ENCODE measurements at regions not wholly inside any gene's neighbourhood (a gene's known extent, or its start where the extent isn't known, plus 50 kb on each side); places are given as distances from the start of the nearest gene placed in this dataset.
"Not testable (repeated sequence)": the region's sequence is repeated elsewhere in the genome, so short reads cannot be mapped to it uniquely, and the experiment has no call there.

DNA sequence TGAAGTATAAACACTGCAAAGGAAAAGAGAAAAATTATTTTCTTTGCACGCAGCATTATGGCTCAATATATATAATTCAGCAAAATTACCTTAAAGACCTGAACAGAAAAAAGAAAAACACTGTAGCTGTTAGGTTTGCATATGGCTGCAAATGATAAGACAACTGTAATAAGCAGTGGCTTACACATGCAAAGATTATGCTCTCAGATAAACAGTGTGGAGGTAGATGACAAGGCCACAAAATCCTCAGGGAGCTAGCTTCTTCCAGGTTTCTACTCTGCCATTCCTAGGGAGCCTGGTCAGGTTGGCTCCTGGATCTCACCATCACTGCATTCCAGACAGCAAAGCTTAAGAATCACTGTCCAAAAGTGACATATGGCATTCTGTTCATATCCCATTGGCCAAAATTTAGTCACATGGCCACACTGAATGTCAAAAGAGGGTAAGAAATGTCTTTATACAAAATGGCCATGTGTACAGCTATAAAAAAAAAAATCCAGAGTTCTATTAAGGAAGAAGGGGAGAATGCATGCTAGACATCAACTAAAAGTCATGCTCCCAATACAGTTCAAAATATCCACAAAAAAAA, 195.2 kb upstream of the SLC7A11 start:
- no peak overlapping the region for H3K27ac ChIP-seq (ENCODE audit: insufficient read depth, low read length)
- no peak overlapping the region for H3K56ac ChIP-seq (ENCODE audit: extremely low read depth, insufficient read depth, low read length)
- no peaks in the 10 kb centered on the region; the same call in 1 of the 2 replicates for H3K9me3 ChIP-seq (ENCODE audit: control insufficient read depth, insufficient read depth, low read length)
- H2AFZ ChIP-seq (replicated peaks; ENCODE audit: low read length, poor library complexity): no peak overlapping the region
- no peak overlapping the region for H2AK9ac ChIP-seq (replicated peaks; ENCODE audit: low read depth, low read length, poor library complexity)
- no TSS peak for BruUV-seq (replicated peaks)
- DNase-seq (no peak), ATAC-seq (ENCODE audit: low read depth) (no peak)
- H2BK120ac ChIP-seq (ENCODE audit: low read depth, low read length): no peak overlapping the region
- H3K4me3 ChIP-seq (ENCODE audit: insufficient read depth, low read depth, low read length): no peak overlapping the region
- TF ChIP-seq RCOR1 (IDR thresholded peaks at IDR 0.05; ENCODE audit: insufficient replicate concordance, low read length) (no peak), RAD21 (IDR thresholded peaks at IDR 0.05; ENCODE audit: low read length) (no peak), MAFK (IDR thresholded peaks at IDR 0.05; ENCODE audit: low read depth, low read length) (no peak), MAZ (IDR thresholded peaks at IDR 0.05; ENCODE audit: borderline replicate concordance, low read depth, low read length) (no peak), CEBPB (IDR thresholded peaks at IDR 0.05; ENCODE audit: low read depth, low read length) (no peak)
- TF ChIP-seq, protein P1, sequence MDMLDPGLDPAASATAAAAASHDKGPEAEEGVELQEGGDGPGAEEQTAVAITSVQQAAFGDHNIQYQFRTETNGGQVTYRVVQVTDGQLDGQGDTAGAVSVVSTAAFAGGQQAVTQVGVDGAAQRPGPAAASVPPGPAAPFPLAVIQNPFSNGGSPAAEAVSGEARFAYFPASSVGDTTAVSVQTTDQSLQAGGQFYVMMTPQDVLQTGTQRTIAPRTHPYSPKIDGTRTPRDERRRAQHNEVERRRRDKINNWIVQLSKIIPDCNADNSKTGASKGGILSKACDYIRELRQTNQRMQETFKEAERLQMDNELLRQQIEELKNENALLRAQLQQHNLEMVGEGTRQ (IDR thresholded peaks at IDR 0.05; ENCODE audit: low read depth, low read length): no peak
- no peak overlapping the region for H3K4ac ChIP-seq (ENCODE audit: low read depth, low read length)
- in situ Hi-C loops (cut with MboI; ENCODE audit: low sequenced_read_pairs): no loop called here
- no peak overlapping the region for H4K8ac ChIP-seq (ENCODE audit: low read depth in 2 of 2, low read length in 2 of 2)
- no peaks in the 10 kb centered on the region for H3K36me3 ChIP-seq (ENCODE audit: control insufficient read depth, insufficient read depth, low read length)
- H2BK20ac ChIP-seq (ENCODE audit: low read depth, low read length): no peak overlapping the region
- H4K20me1 ChIP-seq (ENCODE audit: insufficient read depth, low read length): no peaks in the 10 kb centered on the region
- no peak overlapping the region for H4K5ac ChIP-seq (ENCODE audit: low read depth, low read length)
- no peaks in the 10 kb centered on the region for H3K79me1 ChIP-seq (ENCODE audit: low read depth in 1 of 2, low read length in 2 of 2)
- dilution Hi-C loops (cut with HindIII; ENCODE audit: low sequenced_read_pairs, unreplicated experiment): no loop called here
- no peak overlapping the region for H3K4me2 ChIP-seq (ENCODE audit: low read depth, low read length)
- H3K9ac ChIP-seq (ENCODE audit: low read depth, low read length): no peak overlapping the region
- no peak overlapping the region for H3K14ac ChIP-seq (replicated peaks; ENCODE audit: low read depth, low read length)
- no peak overlapping the region for H3K18ac ChIP-seq (ENCODE audit: low read depth, low read length)
- no peak overlapping the region for H2AK5ac ChIP-seq (ENCODE audit: low read depth, low read length)
- intact Hi-C loops (cut with micrococcal nuclease): no loop called here
- no peaks in the 10 kb centered on the region for H3K27me3 ChIP-seq (ENCODE audit: control insufficient read depth, insufficient read depth, low read length)
- CTCF ChIA-PET: no interaction called here
- no CpG with 5 or more reads among the region's 1 CpG for WGBS, 2 experiments (ENCODE audit: extremely low coverage in 2 of 2, insufficient read length in 1 of 2)
- no peak overlapping the region for H2BK15ac ChIP-seq (ENCODE audit: low read depth, low read length)
- no peaks in the 10 kb centered on the region for H3K9me1 ChIP-seq (ENCODE audit: insufficient read depth, low read length)
- no peak overlapping the region for H3K23ac ChIP-seq (ENCODE audit: low read depth, low read length)
- H2BK5ac ChIP-seq (ENCODE audit: low read depth, low read length, poor library complexity, severe bottlenecking): no peak overlapping the region
- H3K4me1 ChIP-seq (ENCODE audit: control insufficient read depth, insufficient read depth, low read length): peaks cover 2% of the 10 kb centered on the region; the same call in 1 of the 2 replicates
- POLR2A ChIA-PET (ENCODE audit: unreplicated experiment): no interaction called here
- H4K91ac ChIP-seq (ENCODE audit: insufficient read depth, low read depth, low read length): no peak overlapping the region

DNA sequence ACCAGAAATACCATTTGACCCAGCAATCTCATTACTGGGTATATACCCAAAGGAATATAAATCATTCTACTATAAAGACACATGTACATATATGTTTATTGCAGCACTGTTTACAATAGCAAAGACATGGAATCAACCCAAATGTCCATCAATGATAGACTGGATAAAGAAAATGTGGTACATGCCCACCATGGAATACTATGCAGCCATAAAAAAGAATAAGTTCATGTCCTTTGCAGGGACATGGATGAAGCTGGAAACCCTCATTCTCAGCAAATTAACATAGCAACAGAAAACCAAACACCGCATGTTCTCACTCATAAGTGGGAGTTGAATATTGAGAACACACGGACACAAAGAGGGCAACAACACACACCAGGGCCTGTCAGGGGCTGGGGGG, 193.6 kb upstream of the SLC7A11 start:
- H4K8ac ChIP-seq (ENCODE audit: low read depth in 2 of 2, low read length in 2 of 2); CTCF ChIA-PET; H3K79me1 ChIP-seq (ENCODE audit: low read depth in 1 of 2, low read length in 2 of 2); H3K27ac ChIP-seq (ENCODE audit: insufficient read depth, low read length); H3K36me3 ChIP-seq (ENCODE audit: control insufficient read depth, insufficient read depth, low read length); H3K9me3 ChIP-seq (ENCODE audit: control insufficient read depth, insufficient read depth, low read length); H2AK5ac ChIP-seq (ENCODE audit: low read depth, low read length); H2BK5ac ChIP-seq (ENCODE audit: low read depth, low read length, poor library complexity, severe bottlenecking); in situ Hi-C loops (cut with MboI; ENCODE audit: low sequenced_read_pairs); H3K27me3 ChIP-seq (ENCODE audit: control insufficient read depth, insufficient read depth, low read length); H3K4me1 ChIP-seq (ENCODE audit: control insufficient read depth, insufficient read depth, low read length); DNase-seq; BruUV-seq (replicated peaks); H4K5ac ChIP-seq (ENCODE audit: low read depth, low read length); H3K9me1 ChIP-seq (ENCODE audit: insufficient read depth, low read length); H3K23ac ChIP-seq (ENCODE audit: low read depth, low read length); H2BK20ac ChIP-seq (ENCODE audit: low read depth, low read length); H4K91ac ChIP-seq (ENCODE audit: insufficient read depth, low read depth, low read length); H3K18ac ChIP-seq (ENCODE audit: low read depth, low read length); POLR2A ChIA-PET (ENCODE audit: unreplicated experiment); H3K4me3 ChIP-seq (ENCODE audit: insufficient read depth, low read depth, low read length); intact Hi-C loops (cut with micrococcal nuclease); H2AFZ ChIP-seq (replicated peaks; ENCODE audit: low read length, poor library complexity); dilution Hi-C loops (cut with HindIII; ENCODE audit: low sequenced_read_pairs, unreplicated experiment); H3K9ac ChIP-seq (ENCODE audit: low read depth, low read length); H3K14ac ChIP-seq (replicated peaks; ENCODE audit: low read depth, low read length); H3K4ac ChIP-seq (ENCODE audit: low read depth, low read length); ATAC-seq (ENCODE audit: low read depth); H4K20me1 ChIP-seq (ENCODE audit: insufficient read depth, low read length); H2BK15ac ChIP-seq (ENCODE audit: low read depth, low read length); H3K56ac ChIP-seq (ENCODE audit: extremely low read depth, insufficient read depth, low read length); H2BK120ac ChIP-seq (ENCODE audit: low read depth, low read length); H2AK9ac ChIP-seq (replicated peaks; ENCODE audit: low read depth, low read length, poor library complexity); H3K4me2 ChIP-seq (ENCODE audit: low read depth, low read length): not testable (repeated sequence)
- WGBS, 2 experiments (ENCODE audit: extremely low coverage in 2 of 2, insufficient read length in 1 of 2): no CpG with 5 or more reads among the region's 2 CpGs
